ENCODE measurements at regions not wholly inside any gene's neighbourhood (a gene's known extent, or its start where the extent isn't known, plus 50 kb on each side); places are given as distances from the start of the nearest gene placed in this dataset.

- DNase-seq (ENCODE audit: low spot score) = no peak
Measured at GRCh38 chr5:174837919-174838902, 113.8 kb downstream of the MSX2 start.

GRCh38 chr5:174834081-174834480 is 109.7 kb downstream of the MSX2 start:
- DNase-seq (ENCODE audit: low spot score) = no peak

- DNase-seq (ENCODE audit: low spot score) = no peak
Measured at GRCh38 chr5:174832811-174833210, 108.4 kb downstream of the MSX2 start.

- DNase-seq (ENCODE audit: low spot score) = no peak
Measured at GRCh38 chr5:174832025-174832424, 107.6 kb downstream of the MSX2 start.

- no peak for DNase-seq (ENCODE audit: low spot score)
Measured at GRCh38 chr5:174831031-174831660, 106.8 kb downstream of the MSX2 start.

GRCh38 chr5:174829511-174829864 is 105.1 kb downstream of the MSX2 start:
- no peak for DNase-seq (ENCODE audit: low spot score)

GRCh38 chr5:174828804-174829510 is 104.6 kb downstream of the MSX2 start:
- DNase-seq (ENCODE audit: low spot score) = no peak

GRCh38 chr5:174827558-174827957 is 103.2 kb downstream of the MSX2 start:
- no peak for DNase-seq (ENCODE audit: low spot score)

- DNase-seq (ENCODE audit: low spot score) = no peak
Measured at GRCh38 chr5:174825587-174825986, 101.2 kb downstream of the MSX2 start.

- DNase-seq (ENCODE audit: low spot score) = no peak
Measured at GRCh38 chr5:174818430-174818829, 94.0 kb downstream of the MSX2 start.

GRCh38 chr5:174817610-174818009 is 93.2 kb downstream of the MSX2 start:
- no peak for DNase-seq (ENCODE audit: low spot score)

GRCh38 chr5:174816858-174817257 is 92.5 kb downstream of the MSX2 start:
- no peak for DNase-seq (ENCODE audit: low spot score)

GRCh38 chr5:174811438-174811837 is 87.1 kb downstream of the MSX2 start:
- no peak for DNase-seq (ENCODE audit: low spot score)

GRCh38 chr5:174810796-174811195 is 86.4 kb downstream of the MSX2 start:
- DNase-seq (ENCODE audit: low spot score) = no peak

- DNase-seq (ENCODE audit: low spot score) = no peak
Measured at GRCh38 chr5:174807471-174807870, 83.1 kb downstream of the MSX2 start.

- DNase-seq (ENCODE audit: low spot score) = no peak
Measured at GRCh38 chr5:174806729-174807128, 82.3 kb downstream of the MSX2 start.

GRCh38 chr5:174801798-174802197 is 77.4 kb downstream of the MSX2 start:
- no peak for DNase-seq (ENCODE audit: low spot score)

- DNase-seq (ENCODE audit: low spot score) = no peak
Measured at GRCh38 chr5:174800435-174800834, 76.1 kb downstream of the MSX2 start.

- no peak for DNase-seq (ENCODE audit: low spot score)
Measured at GRCh38 chr5:174799121-174799520, 74.7 kb downstream of the MSX2 start.

- no peak for DNase-seq (ENCODE audit: low spot score)
Measured at GRCh38 chr5:174798551-174798951, 74.2 kb downstream of the MSX2 start.

GRCh38 chr5:174796711-174797192 is 72.4 kb downstream of the MSX2 start:
- no peak for DNase-seq (ENCODE audit: low spot score)

GRCh38 chr5:174794931-174795672 is 70.7 kb downstream of the MSX2 start:
- DNase-seq (ENCODE audit: low spot score) = no peak
